ENCODE measurements at regions not wholly inside any gene's neighbourhood (a gene's known extent, or its start where the extent isn't known, plus 50 kb on each side); places are given as distances from the start of the nearest gene placed in this dataset.
"Not testable (repeated sequence)": the region's sequence is repeated elsewhere in the genome, so short reads cannot be mapped to it uniquely, and the experiment has no call there.

GRCh38 chr14:38646391-38646790, 390.5 kb upstream of the CLEC14A start:
- ChIA-PET CTCF (no interaction called here), POLR2A (no interaction called here)
- no TSS peak for BruUV-seq (replicated peaks)
- Histone ChIP-seq H3K27me3 (ENCODE audit: control insufficient read depth, insufficient read depth, low read length) (no peaks in the 10 kb centered on the region), H3K4me3 (ENCODE audit: low read depth in 2 of 2, low read length in 2 of 2) (no peak overlapping the region), H3K27ac (ENCODE audit: low read length) (no peak overlapping the region), H3K9me3 (ENCODE audit: control insufficient read depth, insufficient read depth, low read depth, low read length) (no peaks in the 10 kb centered on the region), H3K36me3 (ENCODE audit: control insufficient read depth, insufficient read depth, low read length) (no peaks in the 10 kb centered on the region), H3K4me1 (ENCODE audit: control insufficient read depth, insufficient read depth, low read length) (no peaks in the 10 kb centered on the region)
- in situ Hi-C loops (cut with HindIII; ENCODE audit: low pct_unique_long_range_greater_than_20kb, low sequenced_read_pairs) = no loop called here
- intact Hi-C loops (cut with micrococcal nuclease; ENCODE audit: unreplicated experiment) = no loop called here
- ATAC-seq (no peak), DNase-seq (ENCODE audit: low read depth, low spot score) (no peak)
- TF ChIP-seq SIN3A (IDR thresholded peaks at IDR 0.05; ENCODE audit: borderline replicate concordance, insufficient read depth, low read depth, low read length) = no peak
- no peak for TF ChIP-seq REST (IDR thresholded peaks at IDR 0.05; ENCODE audit: insufficient read depth in 1 of 2, low read depth in 2 of 2, low read length in 1 of 2)

- H3K36me3 ChIP-seq (ENCODE audit: control insufficient read depth, insufficient read depth, low read length); H3K9me3 ChIP-seq (ENCODE audit: control insufficient read depth, insufficient read depth, low read depth, low read length); DNase-seq (ENCODE audit: low read depth, low spot score); H3K27ac ChIP-seq (ENCODE audit: low read length); CTCF ChIA-PET; in situ Hi-C loops (cut with HindIII; ENCODE audit: low pct_unique_long_range_greater_than_20kb, low sequenced_read_pairs); intact Hi-C loops (cut with micrococcal nuclease; ENCODE audit: unreplicated experiment); ATAC-seq; POLR2A ChIA-PET; H3K4me1 ChIP-seq (ENCODE audit: control insufficient read depth, insufficient read depth, low read length); BruUV-seq (replicated peaks); H3K27me3 ChIP-seq (ENCODE audit: control insufficient read depth, insufficient read depth, low read length); H3K4me3 ChIP-seq (ENCODE audit: low read depth in 2 of 2, low read length in 2 of 2): not testable (repeated sequence)
These were observed 379.0 kb upstream of the CLEC14A start for GRCh38 chr14:38634913-38635312.

- Histone ChIP-seq H3K27me3 (ENCODE audit: control insufficient read depth, insufficient read depth, low read length) (no peaks in the 10 kb centered on the region), H3K4me1 (ENCODE audit: control insufficient read depth, insufficient read depth, low read length) (no peaks in the 10 kb centered on the region), H3K36me3 (ENCODE audit: control insufficient read depth, insufficient read depth, low read length) (no peaks in the 10 kb centered on the region), H3K9me3 (ENCODE audit: control insufficient read depth, insufficient read depth, low read depth, low read length) (no peaks in the 10 kb centered on the region), H3K27ac (ENCODE audit: low read length) (no peak overlapping the region), H3K4me3 (ENCODE audit: low read depth in 2 of 2, low read length in 2 of 2) (no peak overlapping the region)
- in situ Hi-C loops (cut with HindIII; ENCODE audit: low pct_unique_long_range_greater_than_20kb, low sequenced_read_pairs) = no loop called here
- CTCF ChIA-PET = no interaction called here
- no peak for TF ChIP-seq TCF7L2 (IDR thresholded peaks at IDR 0.05; ENCODE audit: low read depth, low read length)
- TF ChIP-seq REST (IDR thresholded peaks at IDR 0.05; ENCODE audit: insufficient read depth in 1 of 2, low read depth in 2 of 2, low read length in 1 of 2) = no peak
- TF ChIP-seq SIN3A (IDR thresholded peaks at IDR 0.05; ENCODE audit: borderline replicate concordance, insufficient read depth, low read depth, low read length) = no peak
- TF ChIP-seq CTCF (IDR thresholded peaks at IDR 0.05) = no peak
- TF ChIP-seq POLR2AphosphoS5 (IDR thresholded peaks at IDR 0.05; ENCODE audit: low read depth, low read length) = no peak
- no peak for DNase-seq (ENCODE audit: low read depth, low spot score)
- no peak for ATAC-seq
- intact Hi-C loops (cut with micrococcal nuclease; ENCODE audit: unreplicated experiment) = no loop called here
- BruUV-seq (replicated peaks) = no TSS peak
- POLR2A ChIA-PET = no interaction called here
These were observed 373.5 kb upstream of the CLEC14A start for GRCh38 chr14:38629412-38629811.

Data from Panc1 (cell line).